ENCODE measurements at regions not wholly inside any gene's neighbourhood (a gene's known extent, or its start where the extent isn't known, plus 50 kb on each side); places are given as distances from the start of the nearest gene placed in this dataset.
"Not testable (repeated sequence)": the region's sequence is repeated elsewhere in the genome, so short reads cannot be mapped to it uniquely, and the experiment has no call there.

DNA sequence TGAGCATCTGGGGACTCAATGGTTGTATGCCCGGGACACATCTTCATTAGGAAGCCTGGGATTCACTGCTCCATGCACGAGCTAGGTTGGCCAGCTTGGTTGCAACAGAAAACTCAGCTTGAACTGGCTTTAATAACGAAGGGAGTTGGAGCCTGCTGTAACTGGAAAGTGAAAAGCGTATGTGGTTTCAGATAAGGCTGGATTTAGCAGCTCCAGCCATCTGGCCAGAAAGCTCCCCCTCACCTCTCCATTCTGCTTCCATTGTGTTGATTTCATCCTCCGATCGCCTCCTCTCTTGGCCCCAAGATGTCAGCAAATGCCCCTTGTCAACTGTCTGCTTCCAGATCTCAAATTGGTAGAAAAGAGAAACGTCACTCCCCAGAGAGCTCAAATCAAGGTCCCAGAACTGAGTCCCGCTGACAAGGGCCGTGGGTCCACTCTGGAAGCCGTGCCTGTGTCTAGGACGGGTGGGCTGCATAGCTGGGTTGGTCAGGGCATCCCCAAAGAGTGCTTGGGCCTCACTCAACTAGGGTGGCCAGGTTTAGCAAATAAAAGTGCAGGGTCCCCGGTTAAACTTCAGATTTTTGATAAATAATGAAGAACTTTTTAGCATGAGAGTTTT, 117.0 kb upstream of the PMEPA1 start:
- DNase-seq (ENCODE audit: low read depth), result no peak

GRCh38 chr20:57824909-57825308, 115.1 kb upstream of the PMEPA1 start:
- no peak for DNase-seq (ENCODE audit: low read depth)

DNA sequence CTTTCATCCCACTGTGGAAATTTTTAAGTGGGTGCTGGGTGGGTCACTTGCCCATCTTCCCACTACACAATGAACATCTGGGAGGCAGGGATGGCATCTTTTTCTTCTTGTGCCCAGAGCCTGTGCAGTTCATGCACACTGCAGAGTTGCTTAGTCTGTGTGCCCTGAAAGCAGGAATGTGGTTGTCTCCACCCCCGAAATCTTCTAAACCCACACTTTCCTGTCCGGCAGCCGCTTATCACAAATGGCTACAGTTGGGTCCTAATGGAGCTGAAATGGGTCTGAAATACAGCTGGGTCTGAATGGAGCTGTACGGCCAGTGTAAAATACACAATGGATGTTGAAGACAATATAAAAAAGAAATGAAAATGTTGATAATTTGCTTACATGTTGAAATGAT, 112.1 kb upstream of the PMEPA1 start:
- no peak for DNase-seq (ENCODE audit: low read depth)

DNA sequence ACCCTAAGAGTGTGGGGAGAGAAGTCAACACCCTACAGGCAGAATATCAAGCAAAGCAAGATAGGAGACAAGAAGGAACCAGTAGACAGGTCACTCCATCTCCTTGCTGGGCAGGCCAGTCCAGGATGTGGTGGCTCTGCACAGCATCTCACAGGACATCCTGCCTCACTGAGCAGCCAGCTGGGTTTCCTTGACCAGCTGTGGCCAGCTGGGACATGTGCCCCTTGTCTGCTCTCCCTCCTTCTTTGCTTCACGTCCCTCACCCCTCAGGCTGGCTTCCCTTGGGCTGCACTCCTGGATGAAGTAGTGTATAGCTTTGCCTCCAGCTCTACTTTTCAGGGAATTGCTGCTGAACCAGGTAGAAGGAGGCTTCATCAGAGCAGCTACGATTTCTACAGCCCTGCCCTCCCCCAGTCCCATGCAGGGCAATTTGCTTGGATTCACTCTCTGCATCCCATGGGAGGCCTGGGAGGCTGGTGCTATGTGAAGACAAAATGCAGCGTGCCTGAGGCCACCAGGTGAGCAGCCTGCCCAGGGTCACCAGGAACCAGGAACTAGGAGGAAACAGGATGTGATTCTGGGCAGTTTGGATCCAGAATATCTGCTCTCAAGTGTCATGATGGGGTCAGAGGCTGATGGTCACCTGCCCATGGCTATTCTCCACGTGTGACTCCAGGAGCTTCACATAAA, 110.0 kb upstream of the PMEPA1 start:
- DNase-seq (ENCODE audit: low read depth), result no peak

- DNase-seq (ENCODE audit: low read depth), result no peak
Measured at GRCh38 chr20:57819291-57819690, 109.5 kb upstream of the PMEPA1 start.

GRCh38 chr20:57818418-57819181, 108.8 kb upstream of the PMEPA1 start:
- no peak for DNase-seq (ENCODE audit: low read depth)

GRCh38 chr20:57815405-57815804, 105.6 kb upstream of the PMEPA1 start:
- DNase-seq (ENCODE audit: low read depth), result no peak

- DNase-seq (ENCODE audit: low read depth), result no peak
Measured at GRCh38 chr20:57814529-57814928, 104.7 kb upstream of the PMEPA1 start.

GRCh38 chr20:57813509-57814269, 103.9 kb upstream of the PMEPA1 start:
- DNase-seq (ENCODE audit: low read depth), result no peak

DNA sequence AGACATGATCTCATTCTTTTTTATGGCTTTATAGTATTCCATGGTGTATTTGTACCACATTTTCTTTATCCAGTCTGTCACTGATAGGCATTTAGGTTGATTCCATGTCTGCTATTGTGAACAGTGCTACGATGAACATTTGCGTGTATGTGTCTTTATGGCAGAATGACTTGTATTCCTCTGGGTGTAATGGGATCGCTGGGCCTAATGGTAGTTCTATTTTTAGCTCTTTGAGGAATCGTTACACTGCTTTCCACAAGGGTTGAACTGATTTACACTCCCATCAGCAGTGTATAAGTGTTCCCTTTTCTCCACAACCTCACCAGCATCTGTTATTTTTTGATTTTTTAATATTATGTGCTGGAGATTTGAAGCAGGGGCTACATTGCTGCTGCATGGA, 102.8 kb upstream of the PMEPA1 start:
- not testable (repeated sequence) for DNase-seq (ENCODE audit: low read depth)

GRCh38 chr20:57811374-57812020, 101.7 kb upstream of the PMEPA1 start:
- no peak for DNase-seq (ENCODE audit: low read depth)

- no peak for DNase-seq (ENCODE audit: low read depth)
Measured at GRCh38 chr20:57810511-57811373, 100.9 kb upstream of the PMEPA1 start.

- DNase-seq (ENCODE audit: low read depth), result no peak
Measured at GRCh38 chr20:57809661-57810172, 99.9 kb upstream of the PMEPA1 start.

GRCh38 chr20:57809149-57809548, 99.3 kb upstream of the PMEPA1 start:
- DNase-seq (ENCODE audit: low read depth), result no peak

DNA sequence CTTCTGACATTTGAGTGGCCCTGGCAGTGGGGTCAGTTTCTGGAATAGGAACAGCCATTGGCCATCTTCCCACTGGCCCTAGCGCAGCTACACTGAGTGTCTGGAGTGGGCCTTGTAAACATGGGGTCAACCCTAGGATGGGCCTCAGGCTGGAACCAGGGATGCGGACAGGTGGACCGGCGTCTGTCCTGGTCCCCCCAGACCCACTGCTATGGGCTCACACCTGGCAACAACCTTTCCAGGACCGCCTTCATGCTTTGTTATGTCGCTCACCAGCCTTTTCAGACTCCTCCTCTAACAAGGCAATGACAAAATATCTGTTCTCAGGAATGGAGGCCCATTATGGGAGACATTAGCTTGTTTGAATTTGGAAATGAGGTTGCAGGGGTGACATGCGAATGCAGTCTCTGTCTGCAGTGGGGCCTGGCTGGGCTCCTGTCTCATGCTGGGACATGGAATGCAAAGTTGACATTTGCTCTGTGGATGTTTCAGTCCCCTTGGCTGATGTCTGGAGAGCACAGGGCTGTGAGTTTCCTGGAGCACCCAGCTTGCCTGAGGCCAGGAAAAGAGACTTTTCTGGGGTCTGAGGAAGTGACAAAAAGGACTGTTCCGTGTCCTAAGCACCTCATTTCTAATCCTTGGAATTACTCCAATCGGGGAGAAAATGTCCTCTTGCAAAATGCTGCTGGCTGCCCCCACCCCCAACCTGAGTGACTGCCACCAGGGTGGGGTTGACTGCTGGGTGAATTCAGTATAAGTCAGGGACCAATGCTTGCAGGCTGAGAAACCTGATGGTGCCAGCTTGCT, 98.7 kb upstream of the PMEPA1 start:
- DNase-seq (ENCODE audit: low read depth), result no peak

DNA sequence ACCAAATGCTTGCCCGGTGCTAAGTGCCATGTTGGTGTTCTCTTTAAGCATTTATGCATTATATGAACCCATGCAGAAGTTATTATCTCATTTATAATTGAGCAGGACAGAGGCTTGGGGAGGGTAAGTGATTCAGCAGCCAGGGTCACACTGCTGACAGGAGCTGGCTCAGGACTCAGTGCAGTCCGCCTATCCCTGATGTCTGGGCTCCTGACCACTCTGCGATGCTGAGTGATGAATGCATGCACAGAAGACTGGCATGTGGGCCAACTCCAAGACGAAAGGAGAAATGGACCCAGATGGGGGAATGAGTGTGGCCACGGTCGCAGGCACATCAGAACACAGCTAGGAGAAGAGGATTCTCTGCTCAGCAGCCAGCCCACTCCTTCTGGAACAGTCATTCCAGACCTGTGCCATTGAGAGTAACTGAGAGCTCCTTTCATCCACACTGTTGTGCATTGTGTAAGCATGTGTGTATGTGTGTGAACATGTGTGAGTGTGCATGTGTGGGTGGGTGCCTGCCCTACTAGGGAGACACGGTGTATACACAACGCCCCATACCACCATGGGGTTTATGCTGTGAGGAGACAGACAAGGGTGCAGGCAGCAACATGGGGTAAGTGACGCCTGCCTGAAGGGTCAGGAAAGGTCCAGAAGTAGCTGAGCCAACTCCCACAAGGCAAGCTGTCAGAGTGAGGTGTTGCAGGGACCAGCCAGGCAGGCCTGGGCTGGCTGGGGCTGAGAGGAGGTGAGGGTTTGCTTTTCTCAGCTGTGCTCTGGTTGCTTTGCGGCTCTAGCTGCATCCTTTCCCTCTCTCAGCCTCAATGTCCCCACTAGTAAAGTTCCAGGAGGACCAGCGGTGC, 97.8 kb upstream of the PMEPA1 start:
- DNase-seq (ENCODE audit: low read depth), result no peak

DNA sequence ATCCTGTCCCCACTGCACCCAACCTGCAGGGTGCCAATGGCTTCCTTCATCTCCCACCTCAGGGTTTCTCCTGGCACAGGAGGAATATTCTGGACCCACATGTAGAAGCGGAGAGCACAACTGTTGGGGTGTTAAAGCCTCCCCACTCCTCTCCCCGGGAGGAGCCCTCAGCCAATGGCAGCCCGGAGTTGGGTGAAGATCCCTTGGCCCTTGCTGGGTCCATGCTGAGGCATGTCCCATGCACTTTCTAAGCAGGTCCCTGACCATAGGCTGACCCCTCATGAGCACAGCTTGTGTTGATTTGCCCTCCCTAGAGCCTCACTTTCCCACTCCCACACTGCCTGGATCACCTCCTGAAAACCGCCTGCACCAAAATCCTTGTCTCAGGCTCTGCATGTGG, 97.2 kb upstream of the PMEPA1 start:
- DNase-seq (ENCODE audit: low read depth), result no peak

GRCh38 chr20:57806476-57806875, 96.7 kb upstream of the PMEPA1 start:
- DNase-seq (ENCODE audit: low read depth), result no peak

GRCh38 chr20:57805747-57806146, 95.9 kb upstream of the PMEPA1 start:
- no peak for DNase-seq (ENCODE audit: low read depth)
